ENCODE measurements at regions not wholly inside any gene's neighbourhood (a gene's known extent, or its start where the extent isn't known, plus 50 kb on each side); places are given as distances from the start of the nearest gene placed in this dataset.

DNA sequence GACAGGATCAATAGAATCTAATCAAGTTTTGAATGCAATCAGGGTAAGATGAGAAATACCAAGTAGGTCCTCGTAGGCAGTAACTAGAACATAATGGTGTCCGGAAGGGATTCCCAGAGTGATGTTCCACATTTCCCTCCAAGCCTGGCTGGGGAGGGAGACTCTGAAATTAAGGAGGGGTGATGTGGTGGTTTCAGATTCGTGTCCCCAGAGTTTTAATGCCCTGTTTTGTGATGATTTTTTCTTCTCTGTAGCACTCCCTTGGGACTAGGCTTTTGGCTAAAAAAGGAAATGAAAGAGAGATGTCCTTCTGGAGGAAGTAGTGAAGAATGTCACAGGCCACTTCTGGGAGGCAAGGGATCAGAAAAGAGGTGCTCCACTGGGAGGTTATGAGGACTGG is 108.3 kb upstream of the CACNA2D3 start:
- TF ChIP-seq, protein P1, sequence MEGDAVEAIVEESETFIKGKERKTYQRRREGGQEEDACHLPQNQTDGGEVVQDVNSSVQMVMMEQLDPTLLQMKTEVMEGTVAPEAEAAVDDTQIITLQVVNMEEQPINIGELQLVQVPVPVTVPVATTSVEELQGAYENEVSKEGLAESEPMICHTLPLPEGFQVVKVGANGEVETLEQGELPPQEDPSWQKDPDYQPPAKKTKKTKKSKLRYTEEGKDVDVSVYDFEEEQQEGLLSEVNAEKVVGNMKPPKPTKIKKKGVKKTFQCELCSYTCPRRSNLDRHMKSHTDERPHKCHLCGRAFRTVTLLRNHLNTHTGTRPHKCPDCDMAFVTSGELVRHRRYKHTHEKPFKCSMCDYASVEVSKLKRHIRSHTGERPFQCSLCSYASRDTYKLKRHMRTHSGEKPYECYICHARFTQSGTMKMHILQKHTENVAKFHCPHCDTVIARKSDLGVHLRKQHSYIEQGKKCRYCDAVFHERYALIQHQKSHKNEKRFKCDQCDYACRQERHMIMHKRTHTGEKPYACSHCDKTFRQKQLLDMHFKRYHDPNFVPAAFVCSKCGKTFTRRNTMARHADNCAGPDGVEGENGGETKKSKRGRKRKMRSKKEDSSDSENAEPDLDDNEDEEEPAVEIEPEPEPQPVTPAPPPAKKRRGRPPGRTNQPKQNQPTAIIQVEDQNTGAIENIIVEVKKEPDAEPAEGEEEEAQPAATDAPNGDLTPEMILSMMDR (IDR thresholded peaks at IDR 0.05) = no peak
- TF ChIP-seq POLR2A (IDR thresholded peaks at IDR 0.05) = no peak
- no peak for TF ChIP-seq POLR2AphosphoS5 (IDR thresholded peaks at IDR 0.05)
